ENCODE measurements at regions not wholly inside any gene's neighbourhood (a gene's known extent, or its start where the extent isn't known, plus 50 kb on each side); places are given as distances from the start of the nearest gene placed in this dataset.

GRCh38 chr10:108578258-108578657, 1345.1 kb downstream of the XPNPEP1 start:
- Histone ChIP-seq H3K27me3 (no peaks in the 10 kb centered on the region), H3K4me3 (ENCODE audit: low read depth in 1 of 2, low read length in 1 of 2) (no peak overlapping the region), H3K9me3 (no peaks in the 10 kb centered on the region), H3K27ac (no peak overlapping the region), H3K4me1 (ENCODE audit: control insufficient read depth in 1 of 2, insufficient read depth in 1 of 2, low read depth in 1 of 2, low read length in 1 of 2) (no peaks in the 10 kb centered on the region), H3K36me3 (no peaks in the 10 kb centered on the region)
- TF ChIP-seq CTCF (IDR thresholded peaks at IDR 0.05): no peak

GRCh38 chr10:108574233-108574632, 1349.1 kb downstream of the XPNPEP1 start:
- Histone ChIP-seq H3K27ac (no peak overlapping the region), H3K9me3 (no peaks in the 10 kb centered on the region), H3K4me1 (ENCODE audit: control insufficient read depth in 1 of 2, insufficient read depth in 1 of 2, low read depth in 1 of 2, low read length in 1 of 2) (no peaks in the 10 kb centered on the region), H3K4me3 (ENCODE audit: low read depth in 1 of 2, low read length in 1 of 2) (no peak overlapping the region), H3K27me3 (no peaks in the 10 kb centered on the region), H3K36me3 (no peaks in the 10 kb centered on the region)
- no peak for TF ChIP-seq CTCF (IDR thresholded peaks at IDR 0.05)

- Histone ChIP-seq H3K9me3 (no peaks in the 10 kb centered on the region), H3K27me3 (no peaks in the 10 kb centered on the region), H3K4me3 (ENCODE audit: low read depth in 1 of 2, low read length in 1 of 2) (no peak overlapping the region), H3K4me1 (ENCODE audit: control insufficient read depth in 1 of 2, insufficient read depth in 1 of 2, low read depth in 1 of 2, low read length in 1 of 2) (no peaks in the 10 kb centered on the region), H3K27ac (no peak overlapping the region), H3K36me3 (no peaks in the 10 kb centered on the region)
- no peak for TF ChIP-seq CTCF (IDR thresholded peaks at IDR 0.05)
Measured at GRCh38 chr10:108568824-108569223, 1354.5 kb downstream of the XPNPEP1 start.

GRCh38 chr10:108567899-108568752, 1355.2 kb downstream of the XPNPEP1 start:
- TF ChIP-seq CTCF (IDR thresholded peaks at IDR 0.05): no peak
- H3K4me1 ChIP-seq (ENCODE audit: control insufficient read depth in 1 of 2, insufficient read depth in 1 of 2, low read depth in 1 of 2, low read length in 1 of 2): no peaks in the 10 kb centered on the region
- H3K27me3 ChIP-seq: no peaks in the 10 kb centered on the region
- no peak overlapping the region for H3K27ac ChIP-seq
- no peak overlapping the region for H3K4me3 ChIP-seq (ENCODE audit: low read depth in 1 of 2, low read length in 1 of 2)
- H3K9me3 ChIP-seq: no peaks in the 10 kb centered on the region
- no peaks in the 10 kb centered on the region for H3K36me3 ChIP-seq

GRCh38 chr10:108566316-108567107, 1356.8 kb downstream of the XPNPEP1 start:
- no peak overlapping the region for H3K27ac ChIP-seq
- H3K36me3 ChIP-seq: no peaks in the 10 kb centered on the region
- H3K27me3 ChIP-seq: no peaks in the 10 kb centered on the region
- H3K9me3 ChIP-seq: no peaks in the 10 kb centered on the region
- no peak for TF ChIP-seq CTCF (IDR thresholded peaks at IDR 0.05)
- no peak overlapping the region for H3K4me3 ChIP-seq (ENCODE audit: low read depth in 1 of 2, low read length in 1 of 2)
- no peaks in the 10 kb centered on the region for H3K4me1 ChIP-seq (ENCODE audit: control insufficient read depth in 1 of 2, insufficient read depth in 1 of 2, low read depth in 1 of 2, low read length in 1 of 2)
